ENCODE measurements at regions not wholly inside any gene's neighbourhood (a gene's known extent, or its start where the extent isn't known, plus 50 kb on each side); places are given as distances from the start of the nearest gene placed in this dataset.
"Not testable (repeated sequence)": the region's sequence is repeated elsewhere in the genome, so short reads cannot be mapped to it uniquely, and the experiment has no call there.

DNA sequence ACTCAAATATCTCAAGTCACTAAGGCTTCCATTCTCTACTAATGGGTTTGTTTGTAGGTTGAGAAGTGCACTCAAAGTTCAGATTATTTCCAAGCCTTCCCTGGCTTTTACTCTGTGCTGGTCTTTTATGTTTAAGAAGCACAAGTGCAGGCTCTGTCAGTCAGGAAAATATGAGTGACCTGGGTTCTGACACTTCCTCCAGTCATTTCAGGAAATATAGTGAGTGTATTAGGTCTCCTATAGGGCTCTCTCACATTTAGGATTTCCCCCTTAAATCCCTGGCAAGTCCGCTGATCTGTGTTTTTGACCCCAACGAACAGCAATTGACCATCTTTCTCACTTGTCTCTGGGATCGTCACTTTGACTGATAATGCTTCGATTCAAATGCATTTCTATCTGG lies 210.2 kb downstream of the ARPP21 start:
- intact Hi-C loops (cut with DNase I), result no loop called here
- no peak for DNase-seq (ENCODE audit: missing footprints)
- no peak for ATAC-seq

DNA sequence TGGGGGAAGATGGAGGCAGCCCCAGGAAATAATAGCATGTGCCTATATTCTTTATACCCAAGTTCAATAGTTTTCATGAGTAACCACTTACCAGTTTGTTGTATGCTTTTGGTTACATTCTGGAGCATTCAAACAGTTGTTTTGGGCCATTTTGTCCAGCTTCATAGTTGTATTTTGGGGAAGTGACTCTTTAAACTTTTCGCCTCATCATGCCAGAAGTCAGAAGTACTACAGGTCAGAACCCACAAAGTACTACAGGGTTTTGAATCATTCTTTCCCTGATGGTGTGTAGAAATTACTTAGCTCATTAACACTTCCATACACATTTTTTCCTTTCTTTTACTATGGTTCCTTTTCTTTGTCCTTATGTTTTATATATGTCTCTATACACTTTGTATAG lies 210.6 kb downstream of the ARPP21 start:
- ATAC-seq, result no peak
- DNase-seq (ENCODE audit: missing footprints), result no peak
- intact Hi-C loops (cut with DNase I), result no loop called here

DNA sequence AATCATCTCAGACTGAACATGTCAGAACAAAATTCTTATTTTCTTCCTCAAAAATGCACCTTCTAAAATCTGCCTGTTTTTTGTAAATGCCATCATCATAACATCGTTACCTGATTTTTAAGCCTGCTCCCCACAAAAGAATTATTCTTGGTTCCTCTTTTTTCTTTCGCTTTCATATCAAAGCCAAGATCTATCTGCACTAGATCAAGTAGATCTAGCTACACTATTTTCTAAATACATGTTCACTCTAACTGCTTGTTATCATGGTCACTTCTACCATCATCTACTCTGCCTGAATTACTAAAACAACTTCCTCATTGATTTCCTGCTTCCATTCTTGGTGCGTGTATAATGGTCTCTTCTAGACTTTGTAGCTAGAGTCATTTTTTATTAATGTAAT lies 217.7 kb downstream of the ARPP21 start:
- ATAC-seq, result no peak

DNA sequence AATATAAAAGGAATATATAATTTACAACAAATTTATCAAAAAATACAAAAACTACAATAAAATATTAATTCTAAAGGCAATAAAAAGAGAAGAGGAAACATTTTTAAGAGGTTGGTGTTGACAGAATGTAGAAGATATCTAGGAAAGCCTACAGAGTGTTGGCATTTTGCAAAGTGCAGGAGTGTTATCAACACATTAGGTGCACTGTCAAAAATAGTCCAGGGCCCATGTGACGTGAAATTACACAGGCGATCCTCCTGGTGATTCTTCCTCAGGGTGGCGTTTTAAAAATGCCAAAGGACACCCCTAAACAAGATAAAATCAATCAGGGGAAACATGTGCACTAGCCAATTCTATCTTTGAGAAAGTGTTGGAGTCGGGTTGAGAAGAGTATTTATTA lies 222.7 kb downstream of the ARPP21 start:
- no peak for DNase-seq (ENCODE audit: missing footprints)
- intact Hi-C loops (cut with DNase I), result no loop called here
- no peak for ATAC-seq

More for the DNA sequence above, 217.7 kb downstream of the ARPP21 start:
- no peak for DNase-seq (ENCODE audit: missing footprints)
- intact Hi-C loops (cut with DNase I), result no loop called here

DNA sequence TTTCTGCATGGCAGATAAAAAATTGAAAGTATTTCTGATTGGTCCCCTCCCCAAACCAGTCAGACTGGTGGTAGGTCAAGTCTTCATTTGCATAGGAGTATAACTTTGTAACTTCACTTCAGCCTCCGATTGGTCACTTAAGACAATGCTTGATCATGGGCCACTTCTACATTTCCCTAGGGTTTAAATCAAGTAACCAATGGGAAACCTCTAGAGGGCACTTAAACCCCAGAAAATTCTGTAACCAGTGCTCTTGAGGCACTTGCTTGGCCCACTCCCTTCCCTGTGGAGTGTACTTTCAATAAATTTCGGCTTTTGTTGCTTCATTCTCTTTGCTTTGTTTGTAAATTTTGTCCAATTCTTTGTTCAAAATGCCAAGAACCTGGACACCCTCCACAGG lies 225.5 kb downstream of the ARPP21 start:
- intact Hi-C loops (cut with DNase I), result no loop called here
- ATAC-seq, result no peak

DNA sequence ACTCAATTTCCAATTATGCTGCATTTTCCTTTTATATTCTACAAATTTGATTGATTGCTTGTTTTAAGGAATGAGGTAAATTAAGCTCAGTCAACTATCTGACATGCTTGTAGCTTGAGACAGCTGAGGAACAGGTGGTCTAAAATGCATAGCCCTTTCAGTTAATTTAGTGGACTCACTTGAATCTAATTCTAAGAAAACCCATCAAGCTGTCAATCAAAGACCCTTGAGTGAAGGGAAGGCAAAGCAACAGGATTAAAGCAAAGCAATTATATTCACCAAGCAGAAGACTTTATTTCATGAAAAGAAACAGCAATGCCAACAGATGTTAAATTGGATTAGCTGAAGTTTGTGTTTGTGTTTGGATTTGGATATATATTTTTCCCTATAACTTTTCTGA lies 228.5 kb downstream of the ARPP21 start:
- intact Hi-C loops (cut with DNase I), result no loop called here
- DNase-seq (ENCODE audit: missing footprints), result no peak
- no peak for ATAC-seq

More for the DNA sequence above, 225.5 kb downstream of the ARPP21 start:
- DNase-seq (ENCODE audit: missing footprints), result no peak

DNA sequence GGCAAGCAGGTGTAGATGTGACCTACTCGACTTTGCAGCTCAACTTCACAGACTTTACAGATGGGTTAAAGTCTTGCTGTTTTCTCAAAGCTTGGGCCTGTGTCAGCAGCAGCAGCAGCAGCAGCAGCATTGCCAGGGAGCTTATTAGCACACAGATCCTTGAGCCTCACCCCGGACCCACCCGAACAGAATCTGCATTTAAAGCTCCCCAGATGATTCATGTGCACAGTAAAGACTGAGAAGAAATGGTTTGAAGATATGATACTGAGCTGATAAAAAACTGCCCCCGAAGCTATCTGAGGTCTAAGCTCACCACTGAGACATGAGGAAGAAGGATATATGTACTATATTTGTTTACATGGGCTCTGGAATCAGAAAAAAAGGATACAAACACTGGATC lies 231.7 kb downstream of the ARPP21 start:
- DNase-seq (ENCODE audit: missing footprints) (no peak), ATAC-seq (no peak)
- intact Hi-C loops (cut with DNase I), result no loop called here

DNA sequence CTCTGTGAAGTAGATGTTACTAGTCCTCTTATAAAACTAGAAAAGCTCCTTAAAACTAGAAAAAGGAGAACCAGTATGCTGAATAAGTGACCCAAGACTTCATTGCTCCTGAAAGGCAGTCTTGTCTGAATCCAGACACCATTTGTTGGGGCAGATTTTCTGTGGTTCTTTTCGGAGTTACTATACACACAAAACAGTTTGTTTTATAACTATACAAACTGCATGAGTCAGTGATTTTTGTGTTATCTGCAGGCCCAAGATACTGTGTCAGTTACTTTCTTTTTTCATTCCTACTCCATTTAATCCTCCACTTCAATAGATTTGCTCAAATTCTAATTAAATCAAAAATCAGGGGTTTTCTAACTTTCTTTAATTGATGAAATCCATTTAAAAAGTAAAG lies 244.6 kb downstream of the ARPP21 start:
- DNase-seq (ENCODE audit: missing footprints) (no peak), ATAC-seq (no peak)
- intact Hi-C loops (cut with DNase I), result no loop called here

DNA sequence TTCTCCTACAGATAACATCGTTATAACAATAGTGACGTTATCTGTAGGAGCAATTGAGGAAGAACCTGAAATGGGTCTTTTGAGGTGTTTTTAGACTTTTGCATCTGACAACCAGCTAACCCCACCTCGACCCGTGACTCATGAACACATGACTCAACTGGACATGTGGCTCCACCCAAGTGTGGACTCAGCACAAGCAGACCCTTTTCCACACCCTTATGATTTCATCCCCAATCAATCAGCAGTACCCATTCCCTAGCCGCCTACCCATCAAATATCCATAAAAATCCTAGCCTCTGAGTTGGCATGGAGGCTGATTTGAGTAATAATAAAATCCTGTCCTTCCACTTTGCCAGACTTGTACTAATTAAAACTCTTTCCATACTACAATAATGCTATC lies 255.4 kb downstream of the ARPP21 start:
- intact Hi-C loops (cut with DNase I), result no loop called here
- ATAC-seq, result no peak
- DNase-seq (ENCODE audit: missing footprints), result no peak

DNA sequence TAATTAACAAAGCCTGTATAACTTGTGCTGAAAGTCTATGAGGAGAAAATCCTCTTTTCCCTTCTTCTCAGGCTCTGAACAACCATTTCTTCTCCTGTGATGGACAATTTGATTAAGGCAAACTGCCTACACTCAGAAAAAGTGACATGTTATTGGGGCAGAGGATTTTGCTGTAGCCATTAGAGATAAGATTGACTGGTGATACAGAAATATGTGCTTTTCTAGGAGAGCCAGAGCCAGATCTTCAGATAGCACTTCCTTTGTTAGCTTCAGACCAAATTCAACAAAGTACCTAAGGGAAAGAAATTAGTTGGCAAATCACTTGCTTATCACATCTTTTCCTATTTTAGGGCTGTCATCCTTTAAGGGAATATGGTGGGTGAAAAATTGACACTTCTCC lies 259.9 kb downstream of the ARPP21 start:
- intact Hi-C loops (cut with DNase I), result no loop called here
- DNase-seq (ENCODE audit: missing footprints), result no peak
- no peak for ATAC-seq

DNA sequence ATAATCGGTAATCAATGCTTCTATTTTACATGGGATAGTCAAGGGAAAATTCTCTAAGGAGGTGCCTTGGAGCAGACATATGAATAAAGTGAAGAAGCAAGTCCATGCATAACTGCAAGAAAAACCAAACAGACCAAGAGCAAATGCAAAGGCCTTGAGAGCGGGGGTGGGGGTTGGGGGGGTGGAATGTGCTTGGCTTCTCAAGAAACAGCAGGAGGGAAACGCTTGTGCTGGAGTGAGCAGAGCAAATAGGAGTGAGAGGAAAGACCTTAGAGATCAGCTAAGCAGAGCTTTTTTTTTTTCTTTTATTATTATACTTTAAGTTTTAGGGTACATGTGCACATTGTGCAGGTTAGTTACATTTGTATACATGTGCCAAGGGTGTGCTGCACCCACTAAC lies 260.8 kb downstream of the ARPP21 start:
- DNase-seq (ENCODE audit: missing footprints), result no peak
- intact Hi-C loops (cut with DNase I), result no loop called here

DNA sequence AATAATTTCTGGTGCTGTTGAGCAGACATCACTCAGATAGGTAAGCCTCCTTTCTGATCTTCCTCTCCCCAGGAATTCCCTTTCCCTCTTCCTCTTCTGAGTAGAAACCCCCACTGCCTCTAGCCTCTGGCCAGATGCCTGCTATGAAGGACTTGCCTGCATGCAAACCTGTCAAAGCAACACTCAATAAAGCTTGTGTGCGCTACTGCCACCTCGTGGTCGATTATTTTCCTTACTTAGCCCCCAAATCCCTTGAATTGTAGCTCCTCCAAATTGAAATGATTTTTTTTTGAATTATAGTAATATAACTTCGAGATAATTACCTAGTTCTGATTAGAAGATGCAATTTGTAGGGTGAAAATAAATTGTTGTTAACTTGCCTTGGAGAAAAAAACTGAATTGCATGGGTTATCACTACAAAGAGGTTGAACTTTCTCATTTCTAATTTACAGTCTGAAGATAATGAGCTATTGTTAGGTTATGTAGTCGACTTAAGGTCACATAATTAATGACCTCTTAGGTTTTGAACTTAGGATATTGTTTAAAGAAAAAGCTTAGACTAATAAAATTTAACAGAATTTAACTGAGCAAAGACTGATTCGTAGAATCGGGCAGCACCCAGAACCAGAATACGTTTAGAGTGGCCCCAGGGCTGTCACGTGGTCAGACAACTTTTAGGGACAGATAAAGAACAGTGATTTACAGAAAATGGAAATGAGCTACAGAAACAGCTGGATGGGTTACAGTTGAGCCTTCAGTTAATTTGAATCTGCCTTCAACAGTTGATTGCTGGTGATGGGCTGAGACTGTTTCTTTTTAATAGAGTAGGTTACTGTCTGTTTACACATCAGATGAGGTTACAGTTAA lies 269.3 kb downstream of the ARPP21 start:
- DNase-seq (ENCODE audit: missing footprints), result peak; percentile 62
- ATAC-seq, result no peak
- intact Hi-C loops (cut with DNase I), result no loop called here

More for the DNA sequence above, 260.8 kb downstream of the ARPP21 start:
- no peak for ATAC-seq

DNA sequence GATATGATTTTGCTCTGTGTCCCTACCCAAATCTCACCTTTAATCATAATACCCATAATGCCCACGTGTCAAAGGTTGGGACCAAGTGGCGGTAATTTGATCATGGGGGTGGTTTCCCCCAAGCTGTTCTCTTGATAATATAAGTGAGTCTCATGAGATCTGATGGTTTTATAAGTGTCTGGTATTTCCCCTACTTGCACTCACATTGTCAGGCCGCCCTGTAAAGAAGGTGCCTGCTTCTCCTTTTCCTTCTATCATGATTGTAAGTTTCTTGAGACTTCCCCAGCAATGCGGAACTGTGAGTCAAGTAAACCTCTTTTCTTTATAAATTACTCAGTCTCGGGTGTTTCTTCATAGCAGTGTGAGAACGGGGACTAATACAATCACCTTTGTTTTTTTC lies 279.8 kb downstream of the ARPP21 start:
- ATAC-seq (no peak), DNase-seq (ENCODE audit: missing footprints) (no peak)
- intact Hi-C loops (cut with DNase I), result no loop called here

DNA sequence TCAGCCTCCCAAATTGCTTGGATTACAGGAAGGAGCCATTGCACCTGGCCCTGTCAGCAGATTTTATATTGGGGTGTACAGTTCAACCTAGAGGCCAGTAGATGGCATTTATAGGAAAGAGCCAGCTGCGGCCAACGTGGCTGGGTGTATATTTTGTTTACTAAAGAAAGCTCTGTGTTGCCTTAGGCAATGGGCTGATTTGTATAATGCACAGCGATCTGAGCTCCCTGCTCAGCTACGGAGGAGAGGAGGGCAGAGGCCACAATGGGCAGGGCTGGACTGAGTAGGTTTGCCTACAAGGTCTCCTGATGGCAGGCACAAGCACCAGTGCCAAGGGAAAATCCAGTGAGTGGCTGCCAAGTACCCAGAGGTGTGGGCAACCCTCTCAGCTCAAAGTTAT lies 282.4 kb downstream of the ARPP21 start:
- ATAC-seq, result no peak
- intact Hi-C loops (cut with DNase I), result no loop called here
- peak; percentile 28 for DNase-seq (ENCODE audit: missing footprints)

DNA sequence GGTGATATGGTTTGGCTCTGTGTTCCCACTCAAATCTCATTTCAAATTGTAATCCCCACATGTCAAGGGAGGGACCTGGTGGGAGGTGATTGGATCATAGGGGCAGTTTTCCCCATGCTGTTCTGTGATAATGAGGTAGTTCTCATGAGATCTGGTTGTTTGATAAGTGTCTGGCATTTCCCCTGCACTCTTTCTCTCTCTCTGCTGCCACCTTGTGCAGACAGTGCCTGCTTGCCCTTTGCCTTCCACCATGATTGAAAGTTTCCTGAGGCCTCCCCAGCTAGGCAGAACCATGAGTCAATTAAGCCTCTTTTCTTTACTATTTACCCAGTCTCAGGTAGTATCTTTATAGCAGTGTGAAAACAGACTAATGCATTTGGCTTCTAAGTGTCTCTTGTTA lies 284.7 kb downstream of the ARPP21 start:
- intact Hi-C loops (cut with DNase I); DNase-seq (ENCODE audit: missing footprints); ATAC-seq: not testable (repeated sequence)

DNA sequence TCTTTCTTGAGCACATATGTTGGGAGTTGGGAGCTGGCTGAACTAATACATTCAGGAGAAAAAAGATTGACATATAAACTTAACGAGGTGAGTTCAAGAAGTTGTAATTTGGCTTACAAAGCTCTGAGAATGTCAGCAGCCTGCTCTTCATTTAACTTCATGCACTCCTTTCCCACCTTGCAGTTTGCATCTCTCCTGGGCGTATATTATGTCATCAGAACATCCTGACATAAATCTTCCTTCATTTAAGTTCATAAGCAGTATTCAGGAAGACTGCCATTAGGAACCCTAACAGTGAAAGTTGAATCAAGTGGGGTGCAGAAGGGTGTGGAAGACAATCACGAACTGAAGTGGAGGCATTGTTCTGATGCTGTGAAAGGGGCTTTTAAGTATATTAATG lies 288.1 kb downstream of the ARPP21 start:
- ATAC-seq, result no peak
- DNase-seq (ENCODE audit: missing footprints), result no peak
- intact Hi-C loops (cut with DNase I), result no loop called here

DNA sequence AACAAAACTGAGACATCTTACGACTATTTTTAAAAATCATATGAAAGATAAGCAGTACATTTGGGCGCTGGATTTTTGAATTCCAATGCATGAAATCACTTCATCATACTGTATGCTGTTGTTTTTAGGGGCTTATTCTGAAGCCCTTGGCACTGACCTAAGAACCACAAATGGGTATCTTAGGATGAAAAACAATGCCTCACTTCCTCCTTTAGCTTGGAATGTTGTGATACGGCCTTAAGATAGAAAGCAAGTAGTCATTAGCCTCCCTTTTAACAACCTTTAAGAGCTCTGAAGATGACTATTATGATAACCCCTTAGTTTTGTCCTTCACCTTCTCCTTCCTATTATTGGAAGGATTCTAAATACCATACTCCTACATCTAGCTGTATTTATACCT lies 289.8 kb downstream of the ARPP21 start:
- intact Hi-C loops (cut with DNase I), result no loop called here
- ATAC-seq (no peak), DNase-seq (ENCODE audit: missing footprints) (no peak)

DNA sequence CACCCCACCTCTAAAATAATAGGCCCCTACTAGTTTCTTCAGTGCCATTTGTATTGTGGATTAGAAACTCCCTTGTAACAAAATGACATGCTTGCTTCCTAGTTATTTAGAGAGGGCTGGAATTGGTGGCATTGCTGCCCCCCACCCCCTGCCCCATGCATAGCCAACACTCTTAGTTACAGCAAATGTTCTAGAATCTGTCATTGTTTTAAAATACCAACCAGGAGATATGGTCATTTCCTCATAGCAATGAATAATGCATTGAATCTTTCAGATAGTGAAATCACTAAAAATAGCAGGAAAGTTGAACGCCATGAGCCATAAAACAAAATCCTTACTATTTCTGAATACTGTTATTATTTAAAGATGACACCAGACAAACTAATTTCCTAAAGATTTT lies 292.5 kb downstream of the ARPP21 start:
- DNase-seq (ENCODE audit: missing footprints) (no peak), ATAC-seq (no peak)
- intact Hi-C loops (cut with DNase I), result no loop called here

DNA sequence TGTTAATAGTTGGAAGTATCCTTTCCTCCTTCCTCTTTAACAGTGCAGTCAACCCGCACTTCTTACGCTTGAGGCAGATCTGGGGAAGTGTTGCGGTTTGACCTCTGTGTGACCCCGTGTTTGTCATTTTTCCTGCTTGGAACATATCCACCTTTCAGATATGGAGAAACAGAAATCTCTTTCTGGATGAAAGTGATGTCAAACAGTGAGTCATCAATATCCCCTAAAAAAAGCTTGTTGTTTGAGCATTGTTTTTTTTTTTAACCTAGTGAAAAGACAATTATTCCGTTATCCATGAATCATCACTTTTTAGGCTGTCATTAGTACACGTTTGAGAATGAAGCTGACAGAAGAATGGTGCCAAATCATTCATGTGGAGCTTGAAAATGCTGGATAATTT lies 293.7 kb downstream of the ARPP21 start:
- no peak for DNase-seq (ENCODE audit: missing footprints)
- ATAC-seq, result no peak
- intact Hi-C loops (cut with DNase I), result no loop called here

DNA sequence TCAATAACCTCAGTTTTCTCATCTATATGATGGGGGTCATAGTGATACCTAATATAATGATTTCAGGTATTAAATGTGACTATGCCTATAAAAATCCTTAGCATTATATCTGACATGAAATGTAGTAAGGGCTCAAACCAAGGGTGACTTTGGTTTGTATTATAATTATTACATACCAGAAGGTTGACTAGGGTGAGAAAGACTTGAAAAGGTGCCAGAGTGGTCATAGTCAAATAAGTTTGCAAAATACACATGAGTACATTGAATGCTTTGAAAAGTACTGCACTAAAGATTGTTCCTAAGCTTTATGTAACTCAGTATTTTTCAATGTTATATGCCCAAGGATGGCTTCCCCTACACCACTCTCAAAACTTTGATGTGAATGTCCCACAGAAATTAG lies 297.2 kb downstream of the ARPP21 start:
- DNase-seq (ENCODE audit: missing footprints) (no peak), ATAC-seq (no peak)
- intact Hi-C loops (cut with DNase I), result no loop called here
